HG03575 (cell line): ENCODE measurements at regions not wholly inside any gene's neighbourhood (a gene's known extent, or its start where the extent isn't known, plus 50 kb on each side); places are given as distances from the start of the nearest gene placed in this dataset.

Experiments used
- ATAC-seq: cut with Tn5 transposase; IDR thresholded peaks from one replicate; pipeline ENCODE4 v1.9.1; 2021; ENCODE audit not compliant: unreplicated experiment, insufficient number of reproducible peaks, low FRiP score; ENCODE audit errors: extremely low read depth

DNA sequence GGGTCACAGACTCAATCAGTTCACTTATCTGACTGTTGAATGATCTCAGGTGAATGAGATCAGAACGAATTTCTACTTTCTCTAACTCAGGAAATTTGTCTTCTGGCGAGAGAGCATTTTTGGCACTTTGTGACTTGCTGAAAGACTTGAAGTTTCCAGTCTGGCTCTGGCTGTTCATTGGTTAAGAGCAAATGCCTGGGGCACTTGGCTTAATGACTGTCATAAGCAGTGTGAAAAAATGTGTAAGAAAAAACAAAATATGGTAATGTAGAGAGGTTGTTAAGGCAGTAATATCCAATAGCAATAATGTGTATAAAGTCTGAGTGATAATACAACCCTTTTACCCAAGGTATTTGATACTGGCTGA, 71.3 kb upstream of the PGRMC2 start:
- no peak for ATAC-seq

- ATAC-seq = no peak
These were observed 70.8 kb upstream of the PGRMC2 start for GRCh38 chr4:128358231-128358912.

GRCh38 chr4:128357286-128357685, 69.7 kb upstream of the PGRMC2 start:
- no peak for ATAC-seq

DNA sequence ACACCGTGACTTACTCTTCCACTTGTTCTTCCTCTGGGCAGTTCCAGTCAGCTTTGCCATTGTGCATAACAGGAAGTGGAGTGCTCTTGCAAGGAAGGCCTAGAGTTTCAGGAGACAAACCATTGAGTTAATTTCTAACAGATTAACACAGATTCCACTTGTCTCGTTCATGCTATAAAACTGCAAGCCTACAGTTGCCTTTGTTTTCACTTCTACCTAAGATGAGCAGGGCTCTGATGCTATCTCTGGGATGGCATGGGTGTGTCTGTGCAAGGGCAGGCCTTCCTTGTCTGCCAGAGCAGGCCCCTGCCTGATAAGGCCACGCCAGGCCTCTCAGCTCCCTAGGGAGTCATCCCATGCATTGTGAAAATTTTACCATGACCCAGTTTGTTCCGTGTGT, 67.7 kb upstream of the PGRMC2 start:
- ATAC-seq = no peak

DNA sequence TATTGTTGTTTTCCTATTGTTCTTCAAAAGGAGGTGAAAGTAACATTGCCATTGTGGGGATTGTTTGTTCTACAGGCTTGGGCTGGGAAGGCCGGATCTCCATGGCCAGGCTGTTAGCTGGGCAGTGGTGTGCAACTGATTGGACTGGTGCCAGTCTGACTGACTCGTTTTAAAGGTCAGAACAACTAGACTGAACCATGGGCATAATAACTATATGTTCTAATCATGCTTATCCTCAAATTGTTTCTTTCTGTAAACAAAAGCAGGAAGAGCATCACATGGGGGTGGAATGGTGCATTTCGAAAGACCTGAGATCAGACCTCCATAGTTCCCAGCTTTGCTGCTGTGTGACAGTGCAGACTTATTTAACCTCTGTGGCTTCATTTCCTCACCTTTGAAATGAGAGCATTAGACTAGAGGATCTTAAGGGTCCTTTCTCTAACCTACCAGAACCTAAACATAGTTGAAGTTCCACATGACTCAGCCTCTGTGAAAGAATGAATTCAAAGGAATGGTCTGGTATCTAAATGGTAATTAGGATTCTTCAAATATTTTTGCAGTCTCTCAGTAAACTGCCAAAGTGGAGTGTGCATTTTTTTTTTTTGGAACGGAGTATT, 66.7 kb upstream of the PGRMC2 start:
- no peak for ATAC-seq

DNA sequence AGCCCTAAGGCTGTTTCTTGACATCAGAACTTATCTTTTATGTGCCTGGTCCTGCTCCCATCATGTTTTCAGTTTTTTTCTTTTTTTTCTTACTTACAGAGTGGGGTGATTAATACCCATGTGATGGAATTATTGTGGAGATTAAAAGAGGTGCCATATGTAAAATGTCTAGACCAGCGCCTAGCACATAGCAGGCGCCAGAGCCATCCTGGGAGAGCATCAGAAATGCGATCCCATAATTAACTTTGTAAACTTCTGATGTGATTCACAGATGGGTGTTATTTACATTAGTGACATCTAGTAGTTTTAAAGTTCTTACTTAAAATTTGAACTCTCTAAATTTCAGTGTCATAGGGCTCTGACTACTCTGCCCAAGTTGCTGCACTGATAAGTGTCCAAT, 66.2 kb upstream of the PGRMC2 start:
- ATAC-seq = no peak

- no peak for ATAC-seq
These were observed 63.9 kb upstream of the PGRMC2 start for GRCh38 chr4:128351502-128351901.

- no peak for ATAC-seq
These were observed 62.9 kb upstream of the PGRMC2 start for GRCh38 chr4:128350449-128351045.

DNA sequence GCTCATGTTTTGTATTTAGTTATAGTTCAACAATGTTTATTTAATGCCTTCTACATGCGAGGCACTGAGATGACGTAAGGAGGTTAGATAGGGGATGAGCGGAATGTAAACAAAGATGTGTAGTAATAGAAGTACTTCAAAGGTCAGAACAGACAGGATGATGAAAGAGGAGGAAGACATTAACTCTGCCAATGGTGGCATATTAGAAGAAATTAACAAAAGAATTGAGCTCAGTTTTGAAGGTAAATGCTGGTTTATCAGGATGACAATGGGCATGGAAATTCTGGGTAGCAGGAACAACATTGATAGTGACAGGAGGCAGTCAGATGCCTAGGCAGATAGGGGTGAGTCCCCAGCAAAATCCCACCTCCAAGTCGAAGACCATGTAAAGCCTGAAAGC, 62.3 kb upstream of the PGRMC2 start:
- no peak for ATAC-seq

DNA sequence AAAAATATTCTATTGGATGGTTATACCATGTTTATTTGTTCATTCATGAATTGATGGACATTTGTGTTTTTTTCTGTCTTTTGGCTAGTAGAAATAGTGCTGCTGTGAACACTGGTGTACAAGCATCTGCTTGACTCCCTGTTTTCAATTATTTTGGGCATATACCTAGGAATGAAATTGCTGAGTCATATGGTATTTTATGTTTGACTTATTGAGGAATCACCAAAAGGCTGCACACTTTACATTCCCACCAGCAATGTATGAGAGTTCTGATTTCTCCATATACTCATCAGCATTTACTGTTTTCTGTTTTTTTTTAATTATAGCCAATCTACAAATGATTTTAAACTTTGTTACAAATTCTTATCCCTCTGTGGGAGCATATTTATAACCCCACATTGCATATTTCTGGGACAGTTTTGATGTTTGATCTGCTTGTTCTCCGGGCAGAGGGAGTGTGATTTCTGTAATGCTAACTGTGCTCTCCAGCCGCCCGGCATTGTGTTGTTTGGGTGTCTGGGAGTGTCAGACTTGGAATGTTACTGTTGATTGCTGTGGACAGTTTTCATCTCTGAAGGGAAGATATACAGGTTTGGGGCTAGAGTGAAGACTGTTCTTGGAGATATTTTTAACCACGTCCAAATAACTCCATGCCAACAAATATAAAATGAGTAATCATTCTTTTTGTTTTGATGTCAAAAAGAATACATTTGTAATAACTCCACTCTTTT, 60.5 kb upstream of the PGRMC2 start:
- ATAC-seq = no peak

- ATAC-seq = no peak
These were observed 59.7 kb upstream of the PGRMC2 start for GRCh38 chr4:128347175-128347868.

DNA sequence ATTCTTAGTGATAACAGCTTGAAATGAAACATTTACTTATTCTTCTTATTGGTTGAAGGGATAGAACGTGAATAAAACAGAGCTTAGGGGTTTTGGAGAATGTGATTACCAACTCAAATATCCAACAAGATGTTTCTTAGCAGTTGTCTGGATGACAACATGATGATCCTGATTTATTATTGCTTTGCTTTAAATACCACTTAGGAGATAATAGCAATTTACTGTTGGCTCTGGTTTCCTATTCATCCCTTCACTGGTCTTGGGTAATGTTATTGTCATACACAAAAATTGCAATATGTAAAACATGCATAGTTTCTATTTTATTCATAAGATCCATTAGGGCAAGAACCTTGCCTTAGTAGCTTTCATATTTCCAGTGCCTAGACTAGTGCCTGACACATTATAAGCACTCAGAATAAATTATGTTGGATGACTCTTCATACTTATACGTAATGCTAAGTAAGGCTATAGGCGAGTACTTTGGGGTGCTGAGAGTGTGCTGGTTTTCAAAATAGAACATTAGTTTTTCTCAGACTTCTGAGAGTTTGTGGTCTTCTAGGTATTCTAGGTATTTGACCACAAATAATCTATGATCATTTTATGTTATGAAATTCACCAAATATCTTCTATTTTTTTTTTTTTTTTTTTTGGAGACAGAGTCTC, 58.6 kb upstream of the PGRMC2 start:
- no peak for ATAC-seq

GRCh38 chr4:128345650-128346049, 58.0 kb upstream of the PGRMC2 start:
- no peak for ATAC-seq

- no peak for ATAC-seq
These were observed 55.1 kb upstream of the PGRMC2 start for GRCh38 chr4:128342762-128343161.

- ATAC-seq = no peak
These were observed 54.0 kb upstream of the PGRMC2 start for GRCh38 chr4:128341634-128342033.

DNA sequence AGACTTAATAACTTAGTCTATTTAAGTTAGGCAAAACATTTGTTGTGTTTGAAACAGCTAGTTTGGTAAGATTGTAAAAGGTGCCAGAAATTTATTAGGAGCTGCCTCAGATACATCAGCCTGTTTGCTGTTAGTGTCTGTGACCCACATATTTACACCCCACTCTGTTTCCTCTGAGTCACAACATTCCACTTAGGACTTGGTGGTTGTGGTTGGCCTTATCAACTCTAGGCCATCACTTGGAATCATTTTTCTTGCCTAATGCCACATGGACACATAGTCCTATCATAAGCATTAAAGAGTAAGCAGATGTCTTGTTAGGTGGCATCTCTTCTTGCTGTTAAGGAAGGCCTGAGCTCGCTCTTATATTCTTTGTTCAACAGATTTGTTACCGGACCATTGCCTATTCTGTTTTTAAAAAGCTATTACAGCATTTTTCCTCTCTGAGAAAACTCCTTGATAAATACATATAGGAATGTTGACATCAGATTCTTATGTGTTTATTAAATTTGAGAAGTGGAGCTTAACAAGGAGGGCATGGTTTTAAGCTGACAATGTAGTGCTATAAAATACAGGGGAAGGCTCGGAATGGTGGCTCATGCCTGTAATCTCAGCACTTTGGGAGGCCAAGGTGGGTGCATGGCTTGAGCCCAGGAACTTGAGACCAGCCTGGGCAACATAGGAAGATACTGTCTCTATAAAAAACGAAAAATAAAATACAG, 51.2 kb upstream of the PGRMC2 start:
- no peak for ATAC-seq

- ATAC-seq = no peak
These were observed 50.2 kb upstream of the PGRMC2 start for GRCh38 chr4:128337863-128338262.
